ENCODE measurements at regions not wholly inside any gene's neighbourhood (a gene's known extent, or its start where the extent isn't known, plus 50 kb on each side); places are given as distances from the start of the nearest gene placed in this dataset.

DNA sequence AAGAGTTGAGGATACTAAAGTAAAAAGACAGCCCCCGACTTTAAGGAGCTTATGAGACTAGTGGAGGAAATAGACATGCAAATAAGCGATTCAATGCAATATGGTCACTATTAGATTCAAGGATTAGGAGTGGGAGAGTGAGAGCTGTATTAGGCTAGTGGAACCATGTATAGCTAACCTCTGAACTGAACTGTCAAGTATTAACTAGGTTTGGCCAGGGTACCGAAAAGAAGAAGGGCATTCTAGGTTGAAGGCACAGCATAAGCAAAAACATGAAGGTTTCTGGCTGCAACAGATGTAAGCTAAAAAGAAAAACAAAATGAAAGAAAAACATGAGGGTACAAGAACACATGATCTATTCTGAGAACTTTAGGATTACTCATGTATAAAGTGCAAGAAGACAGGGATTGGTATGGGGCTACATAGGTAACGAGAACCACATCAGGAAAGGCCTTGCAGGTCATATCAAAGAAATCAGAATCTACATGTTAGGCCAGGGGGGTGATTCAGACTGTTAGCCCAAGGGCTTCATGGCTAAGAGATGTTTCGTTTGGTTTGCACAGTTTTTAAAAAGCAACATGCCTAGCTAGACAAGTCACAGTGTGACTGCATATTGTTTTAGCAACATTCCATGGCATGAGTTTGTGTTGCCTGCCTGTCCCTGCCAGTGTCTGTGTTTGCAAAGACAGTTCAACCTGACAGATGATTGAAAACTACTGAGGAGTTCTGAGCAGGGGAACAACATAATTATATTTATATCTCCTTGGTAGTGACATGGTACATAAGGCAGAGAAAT is 54.4 kb upstream of the HAO2 start:
- TF ChIP-seq POLR2AphosphoS5 (IDR thresholded peaks at IDR 0.05; ENCODE audit: low read depth) (no peak), SPI1 (IDR thresholded peaks at IDR 0.05; ENCODE audit: borderline replicate concordance, low read depth) (no peak), GABPA (IDR thresholded peaks at IDR 0.05; ENCODE audit: low read depth) (no peak)
- TF ChIP-seq, protein P1, sequence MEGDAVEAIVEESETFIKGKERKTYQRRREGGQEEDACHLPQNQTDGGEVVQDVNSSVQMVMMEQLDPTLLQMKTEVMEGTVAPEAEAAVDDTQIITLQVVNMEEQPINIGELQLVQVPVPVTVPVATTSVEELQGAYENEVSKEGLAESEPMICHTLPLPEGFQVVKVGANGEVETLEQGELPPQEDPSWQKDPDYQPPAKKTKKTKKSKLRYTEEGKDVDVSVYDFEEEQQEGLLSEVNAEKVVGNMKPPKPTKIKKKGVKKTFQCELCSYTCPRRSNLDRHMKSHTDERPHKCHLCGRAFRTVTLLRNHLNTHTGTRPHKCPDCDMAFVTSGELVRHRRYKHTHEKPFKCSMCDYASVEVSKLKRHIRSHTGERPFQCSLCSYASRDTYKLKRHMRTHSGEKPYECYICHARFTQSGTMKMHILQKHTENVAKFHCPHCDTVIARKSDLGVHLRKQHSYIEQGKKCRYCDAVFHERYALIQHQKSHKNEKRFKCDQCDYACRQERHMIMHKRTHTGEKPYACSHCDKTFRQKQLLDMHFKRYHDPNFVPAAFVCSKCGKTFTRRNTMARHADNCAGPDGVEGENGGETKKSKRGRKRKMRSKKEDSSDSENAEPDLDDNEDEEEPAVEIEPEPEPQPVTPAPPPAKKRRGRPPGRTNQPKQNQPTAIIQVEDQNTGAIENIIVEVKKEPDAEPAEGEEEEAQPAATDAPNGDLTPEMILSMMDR (IDR thresholded peaks at IDR 0.05; ENCODE audit: insufficient read depth, low read length) = no peak
- TF ChIP-seq, protein P2, sequence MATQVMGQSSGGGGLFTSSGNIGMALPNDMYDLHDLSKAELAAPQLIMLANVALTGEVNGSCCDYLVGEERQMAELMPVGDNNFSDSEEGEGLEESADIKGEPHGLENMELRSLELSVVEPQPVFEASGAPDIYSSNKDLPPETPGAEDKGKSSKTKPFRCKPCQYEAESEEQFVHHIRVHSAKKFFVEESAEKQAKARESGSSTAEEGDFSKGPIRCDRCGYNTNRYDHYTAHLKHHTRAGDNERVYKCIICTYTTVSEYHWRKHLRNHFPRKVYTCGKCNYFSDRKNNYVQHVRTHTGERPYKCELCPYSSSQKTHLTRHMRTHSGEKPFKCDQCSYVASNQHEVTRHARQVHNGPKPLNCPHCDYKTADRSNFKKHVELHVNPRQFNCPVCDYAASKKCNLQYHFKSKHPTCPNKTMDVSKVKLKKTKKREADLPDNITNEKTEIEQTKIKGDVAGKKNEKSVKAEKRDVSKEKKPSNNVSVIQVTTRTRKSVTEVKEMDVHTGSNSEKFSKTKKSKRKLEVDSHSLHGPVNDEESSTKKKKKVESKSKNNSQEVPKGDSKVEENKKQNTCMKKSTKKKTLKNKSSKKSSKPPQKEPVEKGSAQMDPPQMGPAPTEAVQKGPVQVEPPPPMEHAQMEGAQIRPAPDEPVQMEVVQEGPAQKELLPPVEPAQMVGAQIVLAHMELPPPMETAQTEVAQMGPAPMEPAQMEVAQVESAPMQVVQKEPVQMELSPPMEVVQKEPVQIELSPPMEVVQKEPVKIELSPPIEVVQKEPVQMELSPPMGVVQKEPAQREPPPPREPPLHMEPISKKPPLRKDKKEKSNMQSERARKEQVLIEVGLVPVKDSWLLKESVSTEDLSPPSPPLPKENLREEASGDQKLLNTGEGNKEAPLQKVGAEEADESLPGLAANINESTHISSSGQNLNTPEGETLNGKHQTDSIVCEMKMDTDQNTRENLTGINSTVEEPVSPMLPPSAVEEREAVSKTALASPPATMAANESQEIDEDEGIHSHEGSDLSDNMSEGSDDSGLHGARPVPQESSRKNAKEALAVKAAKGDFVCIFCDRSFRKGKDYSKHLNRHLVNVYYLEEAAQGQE (IDR thresholded peaks at IDR 0.05; ENCODE audit: insufficient replicate concordance, low read depth) = no peak
- Histone ChIP-seq H3K4me3 (replicated peaks; ENCODE audit: insufficient read depth, low read length) (no peak overlapping the region), H3K27ac (replicated peaks) (no peak overlapping the region), H3K27me3 (ENCODE audit: insufficient read depth, poor library complexity, severe bottlenecking) (no peaks in the 10 kb centered on the region)
- DNase-seq (ENCODE audit: low read depth in 1 of 2, low spot score in 1 of 2) = no peak

DNA sequence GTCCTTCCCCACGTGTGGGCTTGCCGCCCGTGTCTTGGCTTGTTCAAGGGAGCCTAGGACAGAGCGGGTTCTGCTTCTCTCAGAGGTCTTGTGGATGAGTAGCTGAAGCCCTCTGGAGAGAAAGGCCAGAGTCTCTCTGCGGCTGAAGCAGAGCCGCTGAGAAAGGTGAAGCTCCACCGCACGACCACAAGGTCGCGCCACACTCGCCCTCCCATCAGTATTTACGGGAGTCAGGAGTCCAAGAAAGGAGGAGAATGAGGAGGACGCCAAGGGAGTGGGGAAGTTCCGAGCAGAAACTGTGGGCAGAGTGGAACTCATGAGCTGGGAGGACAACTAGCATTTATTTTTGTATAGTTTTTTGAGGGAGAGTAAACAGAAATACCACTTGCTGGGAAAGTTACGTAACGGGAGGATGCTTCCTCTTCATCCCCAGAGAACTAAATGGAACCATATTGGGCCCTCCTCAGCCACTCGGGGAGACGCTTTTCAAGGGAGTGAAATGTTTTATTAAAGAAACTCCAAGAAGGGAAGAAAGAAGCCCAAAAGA is 51.6 kb upstream of the HAO2 start:
- TF ChIP-seq, protein P2 (IDR thresholded peaks at IDR 0.05; ENCODE audit: insufficient replicate concordance, low read depth) = no peak
- TF ChIP-seq, protein P1 (IDR thresholded peaks at IDR 0.05; ENCODE audit: insufficient read depth, low read length) = no peak
- TF ChIP-seq POLR2AphosphoS5 (IDR thresholded peaks at IDR 0.05; ENCODE audit: low read depth) (no peak), SPI1 (IDR thresholded peaks at IDR 0.05; ENCODE audit: borderline replicate concordance, low read depth) (no peak), GABPA (IDR thresholded peaks at IDR 0.05; ENCODE audit: low read depth) (no peak)
- no peak for DNase-seq (ENCODE audit: low read depth in 1 of 2, low spot score in 1 of 2)
- no peak overlapping the region for H3K27ac ChIP-seq (replicated peaks)
- H3K4me3 ChIP-seq (replicated peaks; ENCODE audit: insufficient read depth, low read length) = no peak overlapping the region
- H3K27me3 ChIP-seq (ENCODE audit: insufficient read depth, poor library complexity, severe bottlenecking) = no peaks in the 10 kb centered on the region

DNA sequence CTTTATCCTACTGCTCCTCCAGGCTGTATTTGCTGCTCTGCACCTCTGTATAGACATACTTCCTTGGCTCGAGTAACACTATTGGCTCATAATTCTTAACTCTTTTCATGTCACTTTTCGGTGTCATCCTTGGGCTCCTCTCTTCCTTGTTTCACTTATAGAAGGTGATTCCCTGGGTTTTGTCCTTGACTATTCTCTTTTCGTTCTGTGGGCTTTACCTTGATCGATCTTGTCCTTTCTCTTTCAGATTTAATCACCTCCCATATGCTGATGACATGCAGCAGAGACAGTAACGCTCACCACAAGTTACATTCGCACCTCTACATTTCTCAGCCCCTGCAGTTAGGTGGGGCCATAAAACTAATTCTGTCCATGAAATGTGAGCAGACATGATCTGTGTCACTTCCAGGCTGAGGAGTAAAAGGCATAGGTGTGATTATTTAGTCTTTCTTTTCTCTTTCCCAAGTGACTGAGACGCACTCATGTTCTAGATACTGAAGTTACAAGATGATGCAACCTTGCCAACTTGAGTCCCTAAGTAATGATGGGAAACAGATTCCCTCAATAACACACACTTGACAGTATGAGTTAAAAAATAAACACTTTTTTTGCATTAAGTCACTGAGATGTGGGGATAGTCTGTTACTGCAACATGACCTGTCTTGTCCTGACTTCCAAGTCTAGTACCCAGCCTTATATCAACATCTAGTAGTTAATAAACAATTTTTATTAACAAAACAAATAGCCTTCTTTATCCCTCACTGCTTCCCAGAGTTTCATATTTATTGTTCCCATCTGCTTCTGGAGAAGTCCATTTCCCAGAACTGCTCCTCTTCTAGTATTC is 49.9 kb upstream of the HAO2 start:
- no peak overlapping the region for H3K27ac ChIP-seq (replicated peaks)
- no peak for DNase-seq (ENCODE audit: low read depth in 1 of 2, low spot score in 1 of 2)
- no peaks in the 10 kb centered on the region for H3K27me3 ChIP-seq (ENCODE audit: insufficient read depth, poor library complexity, severe bottlenecking)
- H3K4me3 ChIP-seq (replicated peaks; ENCODE audit: insufficient read depth, low read length) = no peak overlapping the region
- TF ChIP-seq, protein P1 (IDR thresholded peaks at IDR 0.05; ENCODE audit: insufficient read depth, low read length) = no peak
- TF ChIP-seq POLR2AphosphoS5 (IDR thresholded peaks at IDR 0.05; ENCODE audit: low read depth) (no peak), GABPA (IDR thresholded peaks at IDR 0.05; ENCODE audit: low read depth) (no peak), SPI1 (IDR thresholded peaks at IDR 0.05; ENCODE audit: borderline replicate concordance, low read depth) (no peak)
- TF ChIP-seq, protein P2 (IDR thresholded peaks at IDR 0.05; ENCODE audit: insufficient replicate concordance, low read depth) = no peak

All from HL-60 (cell line).